Ascending aorta (tissue), 2 donors: ENCODE measurements at regions not wholly inside any gene's neighbourhood (a gene's known extent, or its start where the extent isn't known, plus 50 kb on each side); places are given as distances from the start of the nearest gene placed in this dataset.

Experiments used
- DNase-seq, 2 donors: peaks; one replicate each; pipeline ENCODE4 v3.0.0-alpha.2; 2019; ENCODE audit warnings: low spot score in 2 of 2
- H3K27ac ChIP-seq, 2 donors: fragments of 200-600 bp; sonication (generic); one replicate each; pipeline ENCODE4 v1.5.1; 2016 to 2017; ENCODE audit warnings: mild to moderate bottlenecking in 1 of 2
- H3K27me3 ChIP-seq: fragments of 200-600 bp; sonication (generic); one replicate; pipeline ENCODE4 v1.5.1; 2017
- H3K36me3 ChIP-seq, 2 donors: fragments of 200-600 bp; sonication (generic); one replicate each; pipeline ENCODE4 v1.5.1; 2016
- H3K4me1 ChIP-seq, 2 donors: fragments of 200-600 bp; sonication (generic); one replicate each; pipeline ENCODE4 v1.5.1; 2016 to 2017; ENCODE audit warnings: mild to moderate bottlenecking in 1 of 2
- H3K4me3 ChIP-seq, 2 donors: fragments of 200-600 bp; sonication (generic); one replicate each; pipeline ENCODE4 v1.5.1; 2016 to 2017; ENCODE audit warnings: mild to moderate bottlenecking in 1 of 2
- H3K9me3 ChIP-seq, 2 donors: fragments of 200-600 bp; sonication (generic); one replicate each; pipeline ENCODE4 v1.5.1; 2016
- CTCF ChIP-seq, 3 experiments: fragments of 200-600 bp in 2 of 3; fragments of 450-650 bp in 1 of 3; sonication (generic) in 2 of 3; IDR thresholded peaks; one replicate each; pipeline ENCODE4 v1.5.1; 2016 to 2019; ENCODE audit warnings: antibody characterized with exemption in 3 of 3, mild to moderate bottlenecking in 1 of 3, moderate library complexity in 1 of 3
- intact Hi-C: fragments of 100-400 bp; cut with DNase I; formaldehyde crosslinking; loops from one replicate; pipeline ENCODE4 v1.15.1; 2023

GRCh38 chr15:75138016-75138999 lies 63.4 kb upstream of the C15orf39 start:
- Histone ChIP-seq H3K4me1 (no peaks in the 10 kb centered on the region), H3K9me3 (peaks cover 14% of the 10 kb centered on the region in 2 donors), H3K27me3 (no peaks in the 10 kb centered on the region), H3K36me3 (no peaks in the 10 kb centered on the region), H3K4me3 (no peak overlapping the region), H3K27ac (no peak overlapping the region)
- intact Hi-C loops = no loop called here
- TF ChIP-seq CTCF (IDR thresholded peaks at IDR 0.05) = no peak
- no peak for DNase-seq

DNA sequence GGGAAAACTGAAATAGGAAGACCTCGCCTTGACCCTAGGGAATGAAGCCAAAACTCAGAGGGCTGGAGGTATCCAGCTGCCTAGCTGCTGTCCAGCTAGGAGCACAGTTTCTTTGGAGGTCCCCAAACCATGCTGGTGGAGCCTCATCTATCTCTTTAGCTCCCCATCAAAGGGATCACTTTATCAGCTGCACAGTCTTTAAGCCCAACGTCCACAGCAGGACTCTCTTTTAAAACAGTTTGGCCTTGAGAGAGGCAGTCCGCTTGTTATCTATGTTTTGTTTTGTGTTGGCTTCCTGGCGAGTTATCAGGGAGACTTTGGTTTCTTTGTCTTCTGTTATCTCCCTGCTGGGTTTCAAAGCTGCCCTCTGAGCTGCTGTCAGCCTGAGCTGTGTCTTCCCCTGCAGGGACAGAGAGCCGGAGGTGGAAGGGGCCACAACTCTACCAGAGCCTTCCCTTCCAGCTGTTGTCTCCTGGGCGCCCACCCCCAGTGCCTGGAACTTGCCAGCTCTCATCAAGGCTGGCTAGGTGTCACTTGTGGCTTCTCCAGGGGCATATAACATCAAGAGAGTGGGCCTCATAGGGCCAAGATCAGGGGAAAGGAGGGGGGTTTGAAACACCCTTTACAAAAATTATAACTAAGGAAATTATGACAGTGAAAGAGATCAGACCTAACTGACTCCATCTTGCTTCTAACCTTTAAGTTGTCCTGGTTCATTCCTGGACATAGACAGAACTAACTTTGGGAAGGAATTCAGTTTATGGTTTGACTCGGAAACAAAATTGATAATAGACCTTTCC lies 61.4 kb upstream of the C15orf39 start:
- intact Hi-C loops = no loop called here

GRCh38 chr15:75142499-75142898 lies 59.2 kb upstream of the C15orf39 start:
- H3K36me3 ChIP-seq = no peaks in the 10 kb centered on the region
- H3K27me3 ChIP-seq = no peaks in the 10 kb centered on the region
- no peak for TF ChIP-seq CTCF (IDR thresholded peaks at IDR 0.05)
- no peak overlapping the region for H3K27ac ChIP-seq
- no peak overlapping the region for H3K4me3 ChIP-seq
- DNase-seq = no peak
- no peaks in the 10 kb centered on the region for H3K4me1 ChIP-seq
- intact Hi-C loops = no loop called here
- H3K9me3 ChIP-seq = peaks cover 27 to 33% of the 10 kb centered on the region in 2 donors

More for the DNA sequence above, 61.4 kb upstream of the C15orf39 start:
- H3K9me3 ChIP-seq = peaks cover 27 to 29% of the 10 kb centered on the region in 2 donors
- H3K27me3 ChIP-seq = no peaks in the 10 kb centered on the region
- no peak overlapping the region for H3K4me3 ChIP-seq
- no peak for TF ChIP-seq CTCF (IDR thresholded peaks at IDR 0.05)
- no peaks in the 10 kb centered on the region for H3K4me1 ChIP-seq
- no peaks in the 10 kb centered on the region for H3K36me3 ChIP-seq
- DNase-seq = no peak
- H3K27ac ChIP-seq = no peak overlapping the region

- Histone ChIP-seq H3K36me3 (no peaks in the 10 kb centered on the region), H3K27me3 (no peaks in the 10 kb centered on the region), H3K4me3 (no peak overlapping the region), H3K27ac (no peak overlapping the region), H3K9me3 (peaks cover 27 to 33% of the 10 kb centered on the region in 2 donors), H3K4me1 (no peaks in the 10 kb centered on the region)
- TF ChIP-seq CTCF (IDR thresholded peaks at IDR 0.05) = no peak
- DNase-seq = no peak
- intact Hi-C loops = no loop called here
Measured at GRCh38 chr15:75143738-75144334, 57.8 kb upstream of the C15orf39 start.

- Histone ChIP-seq H3K4me3 (no peak overlapping the region), H3K27ac (no peak overlapping the region), H3K27me3 (no peaks in the 10 kb centered on the region), H3K36me3 (no peaks in the 10 kb centered on the region), H3K9me3 (peaks cover 27 to 33% of the 10 kb centered on the region in 2 donors), H3K4me1 (no peaks in the 10 kb centered on the region)
- no peak for DNase-seq
- intact Hi-C loops = no loop called here
- TF ChIP-seq CTCF (IDR thresholded peaks at IDR 0.05) = no peak
Measured at GRCh38 chr15:75145027-75145841, 56.4 kb upstream of the C15orf39 start.
